ENCODE measurements at regions not wholly inside any gene's neighbourhood (a gene's known extent, or its start where the extent isn't known, plus 50 kb on each side); places are given as distances from the start of the nearest gene placed in this dataset.

GRCh38 chr14:104316121-104316722 is 177.8 kb downstream of the KIF26A start:
- peaks cover 2% of the 10 kb centered on the region for H3K27me3 Mint-ChIP-seq (ENCODE audit: unreplicated experiment)
- H3K36me3 Mint-ChIP-seq (ENCODE audit: low read depth, unreplicated experiment), result no peaks in the 10 kb centered on the region
- no peak overlapping the region for H3K27ac Mint-ChIP-seq (ENCODE audit: unreplicated experiment)
- no peaks in the 10 kb centered on the region for H3K9me3 Mint-ChIP-seq (ENCODE audit: unreplicated experiment)
- no peaks in the 10 kb centered on the region for H3K4me1 Mint-ChIP-seq (ENCODE audit: unreplicated experiment)
- TF ChIP-seq CTCF (IDR thresholded peaks at IDR 0.05; ENCODE audit: unreplicated experiment), result no peak
- peak; percentile 3 for DNase-seq (ENCODE audit: low spot score)
- no peak overlapping the region for H3K4me3 Mint-ChIP-seq (ENCODE audit: unreplicated experiment)

- Mint-ChIP-seq H3K4me3 (ENCODE audit: unreplicated experiment) (no peak overlapping the region), H3K27ac (ENCODE audit: unreplicated experiment) (no peak overlapping the region), H3K36me3 (ENCODE audit: low read depth, unreplicated experiment) (no peaks in the 10 kb centered on the region), H3K9me3 (ENCODE audit: unreplicated experiment) (no peaks in the 10 kb centered on the region), H3K4me1 (ENCODE audit: unreplicated experiment) (no peaks in the 10 kb centered on the region), H3K27me3 (ENCODE audit: unreplicated experiment) (peaks cover 2% of the 10 kb centered on the region)
- peak; percentile 2 for DNase-seq (ENCODE audit: low spot score)
- TF ChIP-seq CTCF (IDR thresholded peaks at IDR 0.05; ENCODE audit: unreplicated experiment), result no peak
These were observed 178.5 kb downstream of the KIF26A start for GRCh38 chr14:104316723-104317491.

GRCh38 chr14:104317492-104317805 is 179.1 kb downstream of the KIF26A start:
- H3K36me3 Mint-ChIP-seq (ENCODE audit: low read depth, unreplicated experiment), result no peaks in the 10 kb centered on the region
- H3K4me1 Mint-ChIP-seq (ENCODE audit: unreplicated experiment), result no peaks in the 10 kb centered on the region
- no peak for TF ChIP-seq CTCF (IDR thresholded peaks at IDR 0.05; ENCODE audit: unreplicated experiment)
- DNase-seq (ENCODE audit: low spot score), result no peak
- H3K9me3 Mint-ChIP-seq (ENCODE audit: unreplicated experiment), result no peaks in the 10 kb centered on the region
- H3K27me3 Mint-ChIP-seq (ENCODE audit: unreplicated experiment), result peaks cover 2% of the 10 kb centered on the region
- no peak overlapping the region for H3K4me3 Mint-ChIP-seq (ENCODE audit: unreplicated experiment)
- no peak overlapping the region for H3K27ac Mint-ChIP-seq (ENCODE audit: unreplicated experiment)

GRCh38 chr14:104317975-104318557 is 179.7 kb downstream of the KIF26A start:
- Mint-ChIP-seq H3K4me1 (ENCODE audit: unreplicated experiment) (no peaks in the 10 kb centered on the region), H3K27ac (ENCODE audit: unreplicated experiment) (no peak overlapping the region), H3K27me3 (ENCODE audit: unreplicated experiment) (peaks cover 2% of the 10 kb centered on the region), H3K4me3 (ENCODE audit: unreplicated experiment) (no peak overlapping the region), H3K9me3 (ENCODE audit: unreplicated experiment) (no peaks in the 10 kb centered on the region), H3K36me3 (ENCODE audit: low read depth, unreplicated experiment) (no peaks in the 10 kb centered on the region)
- TF ChIP-seq CTCF (IDR thresholded peaks at IDR 0.05; ENCODE audit: unreplicated experiment), result no peak
- DNase-seq (ENCODE audit: low spot score), result peak; percentile 1

Data from endothelial cell (in vitro differentiated cells).